Breast epithelium (tissue), 4 donors: ENCODE measurements at regions not wholly inside any gene's neighbourhood (a gene's known extent, or its start where the extent isn't known, plus 50 kb on each side); places are given as distances from the start of the nearest gene placed in this dataset.

Experiments
- DNase-seq, 2 donors: peaks; one replicate each; pipeline ENCODE4 v3.0.0-alpha.2; 2019; ENCODE audit warnings: low spot score in 2 of 2
- H3K27ac ChIP-seq, 2 donors: fragments of 200-600 bp; sonication (generic) in 1 of 2; one replicate each; pipeline ENCODE4 v1.5.1; 2016 to 2019; ENCODE audit warnings: mild to moderate bottlenecking in 1 of 2
- H3K27me3 ChIP-seq, 2 donors: fragments of 200-600 bp; sonication (generic) in 1 of 2; one replicate each; pipeline versions ENCODE4 v1.5.1 to v1.6.0; 2017 to 2019; ENCODE audit warnings: control low read depth in 1 of 2, mild to moderate bottlenecking in 1 of 2
- H3K36me3 ChIP-seq: fragments of 200-600 bp; one replicate; pipeline ENCODE4 v1.5.1; 2019
- H3K4me1 ChIP-seq, 2 donors: fragments of 200-600 bp; sonication (generic); one replicate each; pipeline ENCODE4 v1.5.1; 2016 to 2019; ENCODE audit warnings: control low read depth in 1 of 2
- H3K4me3 ChIP-seq, 3 donors: fragments of 200-600 bp; sonication (generic); 1 replicate in 2 of 3; 2 replicates in 1 of 3; pipeline ENCODE4 v1.5.1; 2016 to 2019; ENCODE audit warnings: mild to moderate bottlenecking in 3 of 3, moderate library complexity in 2 of 3
- H3K9me3 ChIP-seq, 2 donors: fragments of 200-600 bp; sonication (generic) in 1 of 2; one replicate each; pipeline ENCODE4 v1.5.1; 2016 to 2019; ENCODE audit warnings: control low read depth in 1 of 2
- POLR2A ChIP-seq: fragments of 450-650 bp; IDR thresholded peaks from one replicate; pipeline ENCODE4 v1.6.1; 2016; ENCODE audit warnings: antibody characterized with exemption, mild to moderate bottlenecking, moderate library complexity
- POLR2AphosphoS5 ChIP-seq, 3 donors: sonication (generic); formaldehyde crosslinking; IDR thresholded peaks; one replicate each; pipeline ENCODE4 v1.6.1; 2017; ENCODE audit warnings: antibody characterized with exemption in 3 of 3
- intact Hi-C: fragments of 100-400 bp; cut with DNase I; formaldehyde crosslinking; loops from one replicate; pipeline ENCODE4 v1.15.1; 2023; ENCODE audit warnings: low total_unique reads
- TF ChIP-seq, protein P1 (sequence below), 3 donors: fragments of 450-650 bp; IDR thresholded peaks; one replicate each; pipeline ENCODE4 v1.5.1; 2016 to 2017; ENCODE audit warnings: antibody characterized with exemption in 3 of 3, mild to moderate bottlenecking in 3 of 3, moderate library complexity in 3 of 3

DNA sequence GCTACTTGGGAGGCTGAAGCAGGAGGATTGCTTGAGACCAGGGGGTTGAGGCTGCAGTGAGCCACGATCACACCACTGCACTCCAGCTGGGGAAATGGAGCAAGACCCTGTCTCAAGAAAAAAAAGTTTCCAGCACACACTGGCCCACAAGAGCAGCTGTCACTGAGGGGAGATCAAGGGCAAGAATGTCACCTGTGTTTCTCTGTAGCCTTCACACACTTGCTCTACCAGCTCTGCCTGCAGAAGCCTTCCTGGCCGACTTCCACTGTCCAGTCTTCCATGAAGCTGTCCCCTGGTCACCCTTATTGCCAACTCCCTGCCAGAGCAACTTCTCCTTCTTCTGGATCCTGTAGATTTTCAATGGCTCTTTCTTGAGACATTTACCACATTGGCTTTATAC lies 158.0 kb downstream of the KCTD15 start:
- intact Hi-C loops: no loop called here
- H3K27ac ChIP-seq: no peak overlapping the region
- DNase-seq: no peak
- no peaks in the 10 kb centered on the region for H3K9me3 ChIP-seq
- TF ChIP-seq, protein P1, sequence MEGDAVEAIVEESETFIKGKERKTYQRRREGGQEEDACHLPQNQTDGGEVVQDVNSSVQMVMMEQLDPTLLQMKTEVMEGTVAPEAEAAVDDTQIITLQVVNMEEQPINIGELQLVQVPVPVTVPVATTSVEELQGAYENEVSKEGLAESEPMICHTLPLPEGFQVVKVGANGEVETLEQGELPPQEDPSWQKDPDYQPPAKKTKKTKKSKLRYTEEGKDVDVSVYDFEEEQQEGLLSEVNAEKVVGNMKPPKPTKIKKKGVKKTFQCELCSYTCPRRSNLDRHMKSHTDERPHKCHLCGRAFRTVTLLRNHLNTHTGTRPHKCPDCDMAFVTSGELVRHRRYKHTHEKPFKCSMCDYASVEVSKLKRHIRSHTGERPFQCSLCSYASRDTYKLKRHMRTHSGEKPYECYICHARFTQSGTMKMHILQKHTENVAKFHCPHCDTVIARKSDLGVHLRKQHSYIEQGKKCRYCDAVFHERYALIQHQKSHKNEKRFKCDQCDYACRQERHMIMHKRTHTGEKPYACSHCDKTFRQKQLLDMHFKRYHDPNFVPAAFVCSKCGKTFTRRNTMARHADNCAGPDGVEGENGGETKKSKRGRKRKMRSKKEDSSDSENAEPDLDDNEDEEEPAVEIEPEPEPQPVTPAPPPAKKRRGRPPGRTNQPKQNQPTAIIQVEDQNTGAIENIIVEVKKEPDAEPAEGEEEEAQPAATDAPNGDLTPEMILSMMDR (IDR thresholded peaks at IDR 0.05): no peak
- no peaks in the 10 kb centered on the region for H3K36me3 ChIP-seq
- peaks cover 0 to 3% of the 10 kb centered on the region in 2 donors for H3K27me3 ChIP-seq
- H3K4me1 ChIP-seq: no peaks in the 10 kb centered on the region
- no peak overlapping the region for H3K4me3 ChIP-seq

DNA sequence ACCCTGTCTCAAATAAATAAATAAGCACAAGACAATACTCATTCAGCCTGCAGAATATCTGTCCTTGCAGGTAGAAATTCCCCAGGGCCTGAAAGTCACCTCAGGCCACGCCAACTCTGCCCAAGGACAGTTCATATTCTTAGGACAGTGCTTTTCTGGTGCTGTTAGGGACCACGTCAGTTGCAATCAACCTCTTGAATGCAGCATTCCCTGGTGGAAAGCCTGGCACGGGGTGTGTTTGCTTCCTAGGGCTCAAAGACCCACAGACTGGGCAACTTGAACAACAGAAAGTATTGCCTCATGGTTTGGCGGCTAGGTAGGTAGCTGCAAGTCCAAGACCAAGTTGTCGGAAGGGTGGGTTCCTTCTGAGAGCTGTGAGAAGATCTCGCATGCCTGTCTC lies 160.3 kb downstream of the KCTD15 start:
- no peak overlapping the region for H3K27ac ChIP-seq
- H3K9me3 ChIP-seq: no peaks in the 10 kb centered on the region
- no peaks in the 10 kb centered on the region for H3K4me1 ChIP-seq
- peaks cover 0 to 3% of the 10 kb centered on the region in 2 donors for H3K27me3 ChIP-seq
- TF ChIP-seq POLR2A (no peak), POLR2AphosphoS5 (IDR thresholded peaks at IDR 0.05) (no peak)
- TF ChIP-seq, protein P1 (IDR thresholded peaks at IDR 0.05): no peak
- no peaks in the 10 kb centered on the region for H3K36me3 ChIP-seq
- no peak for DNase-seq
- H3K4me3 ChIP-seq: no peak overlapping the region
- intact Hi-C loops: no loop called here

DNA sequence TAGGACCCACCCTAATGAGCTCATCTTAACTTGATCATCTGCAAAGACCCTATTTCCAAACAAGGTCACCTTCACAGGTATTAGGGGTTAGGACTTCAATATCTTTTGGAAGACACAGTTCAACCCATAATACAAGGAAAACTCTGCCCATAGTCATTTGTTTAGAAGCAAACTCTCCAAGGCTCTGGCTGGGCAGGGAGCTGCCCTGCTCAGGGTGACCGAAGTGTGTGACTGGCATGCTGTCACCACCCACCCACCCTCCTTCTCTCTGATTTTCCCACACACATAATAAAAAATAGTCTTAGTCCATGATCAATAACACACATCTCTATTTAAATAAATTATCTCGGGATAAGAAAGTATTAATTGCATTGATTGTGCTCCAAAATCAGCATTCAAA lies 161.1 kb downstream of the KCTD15 start:
- H3K9me3 ChIP-seq: no peaks in the 10 kb centered on the region
- H3K27ac ChIP-seq: no peak overlapping the region
- H3K36me3 ChIP-seq: no peaks in the 10 kb centered on the region
- peaks cover 0 to 3% of the 10 kb centered on the region in 2 donors for H3K27me3 ChIP-seq
- DNase-seq: no peak
- intact Hi-C loops: no loop called here
- TF ChIP-seq, protein P1 (IDR thresholded peaks at IDR 0.05): no peak
- no peak for TF ChIP-seq POLR2AphosphoS5 (IDR thresholded peaks at IDR 0.05)
- no peak for TF ChIP-seq POLR2A
- no peaks in the 10 kb centered on the region for H3K4me1 ChIP-seq
- H3K4me3 ChIP-seq: no peak overlapping the region

DNA sequence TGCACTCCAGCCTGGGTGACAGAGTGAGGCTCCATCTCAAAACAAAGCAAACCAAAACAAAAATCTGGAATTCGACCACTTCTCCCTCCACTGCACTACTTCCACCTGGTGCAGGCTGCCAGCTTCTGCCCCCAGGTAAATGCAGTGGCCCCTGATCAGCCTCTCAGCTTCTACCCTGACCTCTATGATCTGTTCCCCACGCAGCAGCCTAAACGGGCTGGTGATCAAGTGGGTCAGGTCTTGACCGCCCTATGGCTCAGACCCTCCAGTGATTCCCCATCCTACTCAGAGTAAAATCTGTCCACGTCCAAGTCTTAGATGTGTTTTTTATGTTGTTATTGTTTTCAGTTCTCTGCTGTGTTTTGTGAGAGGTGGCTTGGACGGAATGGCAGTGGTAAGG lies 163.9 kb downstream of the KCTD15 start:
- Histone ChIP-seq H3K4me3 (no peak overlapping the region), H3K27ac (no peak overlapping the region), H3K27me3 (no peaks in the 10 kb centered on the region), H3K9me3 (no peaks in the 10 kb centered on the region), H3K4me1 (no peaks in the 10 kb centered on the region), H3K36me3 (no peaks in the 10 kb centered on the region)
- intact Hi-C loops: no loop called here
- TF ChIP-seq POLR2A (no peak), POLR2AphosphoS5 (IDR thresholded peaks at IDR 0.05) (no peak)
- TF ChIP-seq, protein P1 (IDR thresholded peaks at IDR 0.05): no peak
- DNase-seq: no peak

DNA sequence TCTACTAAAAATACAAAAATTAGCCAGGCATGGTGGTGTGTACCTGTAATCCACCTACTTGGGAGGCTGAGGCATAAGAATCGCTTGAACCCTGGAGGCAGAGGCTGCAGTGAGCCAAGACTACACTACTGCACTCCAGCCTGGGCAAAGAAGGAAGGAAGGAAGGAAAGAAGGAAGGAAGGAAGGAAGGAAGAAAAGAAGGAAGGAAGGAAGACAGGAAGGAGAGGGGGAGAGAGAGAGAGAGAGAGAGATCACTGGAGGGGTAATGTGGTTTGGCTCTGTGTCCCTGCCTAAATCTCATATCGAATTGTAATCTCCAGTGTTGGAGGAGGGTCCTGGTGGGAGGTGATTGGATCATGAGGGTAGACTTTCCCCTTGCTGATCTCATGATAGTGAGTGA lies 165.5 kb downstream of the KCTD15 start:
- no peaks in the 10 kb centered on the region for H3K4me1 ChIP-seq
- no peak for TF ChIP-seq POLR2A
- TF ChIP-seq, protein P1 (IDR thresholded peaks at IDR 0.05): no peak
- no peak for TF ChIP-seq POLR2AphosphoS5 (IDR thresholded peaks at IDR 0.05)
- H3K27ac ChIP-seq: no peak overlapping the region
- intact Hi-C loops: no loop called here
- no peak overlapping the region for H3K4me3 ChIP-seq
- H3K9me3 ChIP-seq: peaks cover 5 to 12% of the 10 kb centered on the region in 2 donors
- H3K27me3 ChIP-seq: no peaks in the 10 kb centered on the region
- DNase-seq: no peak
- H3K36me3 ChIP-seq: no peaks in the 10 kb centered on the region
